IMR-90 (cell line): ENCODE measurements at regions not wholly inside any gene's neighbourhood (a gene's known extent, or its start where the extent isn't known, plus 50 kb on each side); places are given as distances from the start of the nearest gene placed in this dataset.

Source experiments
- ATAC-seq: fragments of 200-7000 bp; cut with Tn5 transposase; 2 replicates; pipeline ENCODE4 v1.9.1; 2020; ENCODE audit warnings: low read depth, mild to moderate bottlenecking, moderate library complexity
- BruUV-seq: library from RNA; stranded (reverse); fragments of 400-500 nt; replicated peaks from 2 replicates; lab custom pipeline; 2021; lab: Mats Ljungman, UMichigan
- CTCF ChIA-PET: fragments of 300-600 bp; formaldehyde crosslinking; extraction: SDS; loops from one replicate; lab custom pipeline; 2021; ENCODE audit warnings: antibody characterized with exemption; lab: Yijun Ruan, JAX
- POLR2A ChIA-PET: fragments of 300-600 bp; sonication (Branson Sonifier 250); formaldehyde crosslinking; loops from one replicate; lab custom pipeline; 2022; ENCODE audit warnings: antibody characterized with exemption; ENCODE audit not compliant: unreplicated experiment; lab: Charles Lee
- DNase-seq: peaks from one replicate; pipeline ENCODE4 v3.0.0; 2013
- H2AFZ ChIP-seq: replicated peaks from 2 replicates; pipeline ENCODE3; 2013; ENCODE audit warnings: low read length, mild to moderate bottlenecking; ENCODE audit not compliant: poor library complexity
- H2AK5ac ChIP-seq: 2 replicates; pipeline ENCODE4 v1.6.1; 2013; ENCODE audit warnings: low read depth, low read length, inconsistent platforms
- H2AK9ac ChIP-seq: replicated peaks from 2 replicates; pipeline ENCODE3; 2013; ENCODE audit warnings: mild to moderate bottlenecking, low read depth, low read length, moderate library complexity; ENCODE audit not compliant: poor library complexity
- H2BK120ac ChIP-seq: 2 replicates; pipeline ENCODE4 v1.6.1; 2013; ENCODE audit warnings: low read depth, low read length, inconsistent platforms
- H2BK15ac ChIP-seq: 3 replicates; pipeline ENCODE4 v1.6.1; 2013; ENCODE audit warnings: low read depth, low read length, inconsistent platforms
- H2BK20ac ChIP-seq: 2 replicates; pipeline ENCODE4 v1.6.1; 2013; ENCODE audit warnings: low read depth, mild to moderate bottlenecking, inconsistent platforms, low read length, moderate library complexity
- H2BK5ac ChIP-seq: 2 replicates; pipeline ENCODE4 v1.6.1; 2013; ENCODE audit warnings: mild to moderate bottlenecking, low read depth, low read length, inconsistent platforms; ENCODE audit not compliant: poor library complexity, severe bottlenecking
- H3K14ac ChIP-seq: replicated peaks from 2 replicates; pipeline ENCODE4 v1.6.1; 2013; ENCODE audit warnings: low read depth, low read length, inconsistent platforms
- H3K18ac ChIP-seq: 2 replicates; pipeline ENCODE4 v1.6.1; 2013; ENCODE audit warnings: low read depth, low read length, control low read depth
- H3K23ac ChIP-seq: 2 replicates; pipeline ENCODE4 v1.6.1; 2013; ENCODE audit warnings: low read depth, low read length, inconsistent platforms
- H3K27ac ChIP-seq: 2 replicates; pipeline ENCODE4 v1.5.1; 2013; ENCODE audit warnings: mild to moderate bottlenecking, control low read depth, low read length; ENCODE audit not compliant: insufficient read depth
- H3K27me3 ChIP-seq: 2 replicates; pipeline ENCODE4 v1.6.1; 2013; ENCODE audit warnings: low read length; ENCODE audit not compliant: control insufficient read depth, insufficient read depth
- H3K36me3 ChIP-seq: 2 replicates; pipeline ENCODE4 v1.6.1; 2013; ENCODE audit warnings: low read length, mixed read lengths; ENCODE audit not compliant: control insufficient read depth, insufficient read depth
- H3K4ac ChIP-seq: 2 replicates; pipeline ENCODE4 v1.6.1; 2013; ENCODE audit warnings: low read depth, low read length, inconsistent platforms
- H3K4me1 ChIP-seq: 2 replicates; pipeline ENCODE4 v1.6.1; 2013; ENCODE audit warnings: low read length, mixed read lengths; ENCODE audit not compliant: control insufficient read depth, insufficient read depth
- H3K4me2 ChIP-seq: 2 replicates; pipeline ENCODE4 v1.6.1; 2013; ENCODE audit warnings: low read depth, mild to moderate bottlenecking, control low read depth, low read length, moderate library complexity
- H3K4me3 ChIP-seq: 2 replicates; pipeline ENCODE4 v1.5.1; 2013; ENCODE audit warnings: low read depth, mild to moderate bottlenecking, control low read depth, low read length, moderate library complexity; ENCODE audit not compliant: insufficient read depth
- H3K56ac ChIP-seq: 2 replicates; pipeline ENCODE4 v1.6.1; 2013; ENCODE audit warnings: low read length, inconsistent platforms; ENCODE audit not compliant: insufficient read depth; ENCODE audit errors: extremely low read depth
- H3K79me1 ChIP-seq, 2 experiments: 2 replicates each; pipeline ENCODE4 v1.6.1; 2013; ENCODE audit warnings: low read length in 2 of 2, inconsistent platforms in 1 of 2, low read depth in 1 of 2
- H3K9ac ChIP-seq: 2 replicates; pipeline ENCODE4 v1.6.1; 2013; ENCODE audit warnings: low read depth, low read length, control low read depth
- H3K9me1 ChIP-seq: 2 replicates; pipeline ENCODE4 v1.6.1; 2013; ENCODE audit warnings: low read length, inconsistent platforms; ENCODE audit not compliant: insufficient read depth
- H3K9me3 ChIP-seq: 2 replicates; pipeline ENCODE4 v1.6.1; 2013; ENCODE audit warnings: low read length; ENCODE audit not compliant: control insufficient read depth, insufficient read depth
- H4K20me1 ChIP-seq: 2 replicates; pipeline ENCODE4 v1.6.1; 2013; ENCODE audit warnings: low read length, inconsistent platforms; ENCODE audit not compliant: insufficient read depth
- H4K5ac ChIP-seq: 2 replicates; pipeline ENCODE4 v1.6.1; 2013; ENCODE audit warnings: mild to moderate bottlenecking, low read depth, low read length, control low read depth
- H4K8ac ChIP-seq, 2 experiments: 2 replicates each; pipeline ENCODE4 v1.6.1; 2013; ENCODE audit warnings: low read depth in 2 of 2, low read length in 2 of 2, control low read depth in 1 of 2, inconsistent platforms in 1 of 2
- H4K91ac ChIP-seq: 2 replicates; pipeline ENCODE4 v1.6.1; 2013; ENCODE audit warnings: low read depth, low read length, inconsistent platforms; ENCODE audit not compliant: insufficient read depth
- CEBPB ChIP-seq: IDR thresholded peaks from 2 replicates; pipeline ENCODE4 v1.6.1; 2012; ENCODE audit warnings: low read depth, low read length, improper control_type of control experiment
- MAFK ChIP-seq: IDR thresholded peaks from 2 replicates; pipeline ENCODE4 v1.6.1; 2012; ENCODE audit warnings: low read depth, low read length, improper control_type of control experiment
- NFE2L2 ChIP-seq: fragments of 150-350 bp; IDR thresholded peaks from 2 replicates; pipeline ENCODE4 v1.6.1; 2016; ENCODE audit warnings: low read depth, mild to moderate bottlenecking, low read length
- POLR2A ChIP-seq: IDR thresholded peaks from 2 replicates; pipeline ENCODE4 v1.6.1; 2012; ENCODE audit warnings: mild to moderate bottlenecking, low read depth, low read length
- RFX5 ChIP-seq: IDR thresholded peaks from 2 replicates; pipeline ENCODE4 v1.8.0; 2012; ENCODE audit warnings: low read depth, mild to moderate bottlenecking, low read length, moderate library complexity
- whole genome bisulfite sequencing, 2 experiments: methylation state at CpG; one replicate each; pipeline versions ENCODE4 v1.1.5 to v1.1.7; 2013; ENCODE audit warnings: missing lambda C conversion rate in 2 of 2; ENCODE audit not compliant: insufficient read length in 1 of 2; ENCODE audit errors: extremely low coverage in 2 of 2; 5-methylcytosine and 5-hydroxymethylcytosine counted together
- dilution Hi-C: fragments of 300-500 bp; cut with HindIII; formaldehyde crosslinking; loops from one replicate; pipeline ENCODE4 v1.14.3; 2018; ENCODE audit warnings: low sequenced_read_pairs; ENCODE audit not compliant: unreplicated experiment
- in situ Hi-C: fragments of 300-500 bp; cut with MboI; formaldehyde crosslinking; loops from 3 replicates; pipeline ENCODE4 v1.14.3; 2019; ENCODE audit warnings: low sequenced_read_pairs, inconsistent platforms, mixed read lengths
- intact Hi-C: fragments of 100-400 bp; cut with micrococcal nuclease; formaldehyde crosslinking; loops from 2 replicates; pipeline ENCODE4 v1.10.0; 2022

- Histone ChIP-seq H2BK20ac (no peak overlapping the region), H4K20me1 (no peaks in the 10 kb centered on the region), H3K18ac (no peak overlapping the region), H3K27ac (no peak overlapping the region), H3K9ac (no peak overlapping the region), H2AFZ (no peak overlapping the region), H3K4me2 (no peak overlapping the region), H3K79me1 (no peaks in the 10 kb centered on the region), H4K8ac (no peak overlapping the region), H2BK120ac (no peak overlapping the region), H4K91ac (no peak overlapping the region), H3K9me1 (no peaks in the 10 kb centered on the region), H3K4ac (no peak overlapping the region), H3K56ac (no peak overlapping the region), H2AK9ac (no peak overlapping the region), H3K14ac (no peak overlapping the region), H3K4me3 (no peak overlapping the region), H3K9me3 (no peaks in the 10 kb centered on the region), H4K5ac (no peak overlapping the region), H2BK5ac (no peak overlapping the region), H3K27me3 (peaks cover 15% of the 10 kb centered on the region), H3K4me1 (no peaks in the 10 kb centered on the region), H2BK15ac (no peak overlapping the region), H2AK5ac (no peak overlapping the region), H3K23ac (no peak overlapping the region), H3K36me3 (no peaks in the 10 kb centered on the region)
- no TSS peak for BruUV-seq
- TF ChIP-seq POLR2A, result no peak
- TF ChIP-seq CEBPB, result no peak
- no peak for TF ChIP-seq MAFK
- no peak for TF ChIP-seq NFE2L2
- no peak for TF ChIP-seq RFX5
- dilution Hi-C loops (no loop called here), intact Hi-C loops (no loop called here), in situ Hi-C loops (no loop called here)
- ATAC-seq, result no peak
- no CpG with 5 or more reads among the region's 4 CpGs for WGBS, 2 experiments
- POLR2A ChIA-PET, result no interaction called here
- no peak for DNase-seq
- CTCF ChIA-PET, result no interaction called here
These were observed 515.2 kb downstream of the RNF144A start for GRCh38 chr2:7432436-7432835.
